Activated CD4-positive, alpha-beta T cell treated with anti-CD3 and anti-CD28 coated beads, Interleukin-2, amount 10 ng/mL, durations not matched to agents 7 days and 5 days (primary cell): ENCODE measurements at regions not wholly inside any gene's neighbourhood (a gene's known extent, or its start where the extent isn't known, plus 50 kb on each side); places are given as distances from the start of the nearest gene placed in this dataset.

Experiments
- CTCF ChIA-PET: fragments of 350-600 bp; sonication (Branson Sonifier 250); formaldehyde crosslinking; loops from one replicate; lab custom pipeline; 2021; ENCODE audit warnings: antibody characterized with exemption; lab: Charles Lee
- POLR2A ChIA-PET: fragments of 350-600 bp; sonication (Branson Sonifier 250); formaldehyde crosslinking; loops from one replicate; lab custom pipeline; 2021; ENCODE audit warnings: antibody characterized with exemption; lab: Charles Lee
- DNase-seq: peaks from one replicate; pipeline ENCODE4 v3.0.0-alpha.2; 2020
- H3K27ac Mint-ChIP-seq: one replicate; pipeline ENCODE4 v1.8.0; 2021; ENCODE audit warnings: mild to moderate bottlenecking, moderate library complexity, mixed read lengths
- H3K27me3 Mint-ChIP-seq: one replicate; pipeline ENCODE4 v1.8.0; 2021; ENCODE audit warnings: mixed read lengths
- H3K36me3 Mint-ChIP-seq: one replicate; pipeline ENCODE4 v1.8.0; 2021; ENCODE audit warnings: low read depth, mixed read lengths
- H3K4me1 Mint-ChIP-seq: one replicate; pipeline ENCODE4 v1.8.0; 2021; ENCODE audit warnings: mixed read lengths
- H3K4me3 Mint-ChIP-seq: one replicate; pipeline ENCODE4 v1.8.0; 2021; ENCODE audit warnings: mild to moderate bottlenecking, moderate library complexity, mixed read lengths
- H3K9me3 Mint-ChIP-seq: one replicate; pipeline ENCODE4 v1.8.0; 2021; ENCODE audit warnings: mixed read lengths

GRCh38 chr2:19787134-19787533 lies 114.6 kb downstream of the TTC32 start:
- no peaks in the 10 kb centered on the region for H3K9me3 Mint-ChIP-seq
- no peak overlapping the region for H3K4me3 Mint-ChIP-seq
- ChIA-PET POLR2A (no interaction called here), CTCF (no interaction called here)
- no peaks in the 10 kb centered on the region for H3K36me3 Mint-ChIP-seq
- H3K4me1 Mint-ChIP-seq: no peaks in the 10 kb centered on the region
- H3K27ac Mint-ChIP-seq: no peak overlapping the region
- H3K27me3 Mint-ChIP-seq: no peaks in the 10 kb centered on the region
- DNase-seq: no peak

GRCh38 chr2:19786408-19787058 lies 115.2 kb downstream of the TTC32 start:
- Mint-ChIP-seq H3K4me1 (no peaks in the 10 kb centered on the region), H3K4me3 (no peak overlapping the region), H3K36me3 (no peaks in the 10 kb centered on the region), H3K27ac (no peak overlapping the region), H3K27me3 (no peaks in the 10 kb centered on the region), H3K9me3 (no peaks in the 10 kb centered on the region)
- CTCF ChIA-PET: no interaction called here
- POLR2A ChIA-PET: no interaction called here
- DNase-seq: no peak

GRCh38 chr2:19785867-19786266 lies 115.9 kb downstream of the TTC32 start:
- CTCF ChIA-PET: no interaction called here
- POLR2A ChIA-PET: no interaction called here
- H3K27ac Mint-ChIP-seq: no peak overlapping the region
- no peaks in the 10 kb centered on the region for H3K27me3 Mint-ChIP-seq
- H3K36me3 Mint-ChIP-seq: no peaks in the 10 kb centered on the region
- no peak overlapping the region for H3K4me3 Mint-ChIP-seq
- H3K9me3 Mint-ChIP-seq: no peaks in the 10 kb centered on the region
- no peaks in the 10 kb centered on the region for H3K4me1 Mint-ChIP-seq
- no peak for DNase-seq

GRCh38 chr2:19785447-19785846 lies 116.3 kb downstream of the TTC32 start:
- ChIA-PET POLR2A (no interaction called here), CTCF (no interaction called here)
- Mint-ChIP-seq H3K27ac (no peak overlapping the region), H3K4me3 (no peak overlapping the region), H3K4me1 (no peaks in the 10 kb centered on the region), H3K27me3 (no peaks in the 10 kb centered on the region), H3K9me3 (no peaks in the 10 kb centered on the region), H3K36me3 (no peaks in the 10 kb centered on the region)
- DNase-seq: no peak

GRCh38 chr2:19784456-19784855 lies 117.3 kb downstream of the TTC32 start:
- no peaks in the 10 kb centered on the region for H3K27me3 Mint-ChIP-seq
- no peaks in the 10 kb centered on the region for H3K4me1 Mint-ChIP-seq
- H3K27ac Mint-ChIP-seq: no peak overlapping the region
- POLR2A ChIA-PET: no interaction called here
- no peaks in the 10 kb centered on the region for H3K9me3 Mint-ChIP-seq
- DNase-seq: no peak
- no peaks in the 10 kb centered on the region for H3K36me3 Mint-ChIP-seq
- H3K4me3 Mint-ChIP-seq: no peak overlapping the region
- CTCF ChIA-PET: no interaction called here

- no peaks in the 10 kb centered on the region for H3K27me3 Mint-ChIP-seq
- CTCF ChIA-PET: no interaction called here
- no peaks in the 10 kb centered on the region for H3K9me3 Mint-ChIP-seq
These were observed 117.8 kb downstream of the TTC32 start for GRCh38 chr2:19783935-19784334.

GRCh38 chr2:19776941-19777514 lies 124.8 kb downstream of the TTC32 start:
- ChIA-PET POLR2A (no interaction called here), CTCF (no interaction called here)
- Mint-ChIP-seq H3K36me3 (no peaks in the 10 kb centered on the region), H3K27ac (no peak overlapping the region), H3K4me3 (no peak overlapping the region), H3K9me3 (no peaks in the 10 kb centered on the region), H3K27me3 (no peaks in the 10 kb centered on the region), H3K4me1 (no peaks in the 10 kb centered on the region)
- no peak for DNase-seq

More at GRCh38 chr2:19783935-19784334, 117.8 kb downstream of the TTC32 start:
- POLR2A ChIA-PET: no interaction called here
- Mint-ChIP-seq H3K4me1 (no peaks in the 10 kb centered on the region), H3K36me3 (no peaks in the 10 kb centered on the region), H3K27ac (no peak overlapping the region), H3K4me3 (no peak overlapping the region)
- DNase-seq: no peak

GRCh38 chr2:19775838-19776237 lies 125.9 kb downstream of the TTC32 start:
- no peak overlapping the region for H3K27ac Mint-ChIP-seq
- DNase-seq: no peak
- H3K27me3 Mint-ChIP-seq: no peaks in the 10 kb centered on the region
- H3K9me3 Mint-ChIP-seq: no peaks in the 10 kb centered on the region
- ChIA-PET CTCF (interaction anchor here (0.7 kb wide), 1 partner anchor 47 kb away, joined by 3 read pairs; no protein-coding TSS in a partner anchor), POLR2A (no interaction called here)
- H3K4me1 Mint-ChIP-seq: no peaks in the 10 kb centered on the region
- no peak overlapping the region for H3K4me3 Mint-ChIP-seq
- H3K36me3 Mint-ChIP-seq: no peaks in the 10 kb centered on the region

GRCh38 chr2:19775315-19775714 lies 126.5 kb downstream of the TTC32 start:
- no peak overlapping the region for H3K27ac Mint-ChIP-seq
- H3K4me1 Mint-ChIP-seq: no peaks in the 10 kb centered on the region
- ChIA-PET CTCF (interaction anchor here (0.7 kb wide), 1 partner anchor 47 kb away, joined by 3 read pairs; no protein-coding TSS in a partner anchor), POLR2A (no interaction called here)
- no peaks in the 10 kb centered on the region for H3K9me3 Mint-ChIP-seq
- no peaks in the 10 kb centered on the region for H3K36me3 Mint-ChIP-seq
- H3K27me3 Mint-ChIP-seq: no peaks in the 10 kb centered on the region
- DNase-seq: no peak
- H3K4me3 Mint-ChIP-seq: no peak overlapping the region

GRCh38 chr2:19774805-19775176 lies 127.0 kb downstream of the TTC32 start:
- POLR2A ChIA-PET: no interaction called here
- no peak overlapping the region for H3K4me3 Mint-ChIP-seq
- no peaks in the 10 kb centered on the region for H3K27me3 Mint-ChIP-seq
- H3K36me3 Mint-ChIP-seq: no peaks in the 10 kb centered on the region
- CTCF ChIA-PET: no interaction called here
- H3K27ac Mint-ChIP-seq: no peak overlapping the region
- H3K9me3 Mint-ChIP-seq: no peaks in the 10 kb centered on the region
- H3K4me1 Mint-ChIP-seq: no peaks in the 10 kb centered on the region
- no peak for DNase-seq

GRCh38 chr2:19772981-19773380 lies 128.8 kb downstream of the TTC32 start:
- ChIA-PET POLR2A (no interaction called here), CTCF (interaction anchor here (0.6 kb wide), 1 partner anchor 968 kb away, joined by 3 read pairs; no protein-coding TSS in a partner anchor)
- DNase-seq: no peak
- no peak overlapping the region for H3K4me3 Mint-ChIP-seq
- H3K9me3 Mint-ChIP-seq: no peaks in the 10 kb centered on the region
- peaks cover 2% of the 10 kb centered on the region for H3K27me3 Mint-ChIP-seq
- no peaks in the 10 kb centered on the region for H3K4me1 Mint-ChIP-seq
- H3K36me3 Mint-ChIP-seq: no peaks in the 10 kb centered on the region
- H3K27ac Mint-ChIP-seq: no peak overlapping the region

GRCh38 chr2:19769513-19769912 lies 132.3 kb downstream of the TTC32 start:
- no peak for DNase-seq
- Mint-ChIP-seq H3K27ac (no peak overlapping the region), H3K9me3 (no peaks in the 10 kb centered on the region), H3K27me3 (peaks cover 8% of the 10 kb centered on the region), H3K36me3 (no peaks in the 10 kb centered on the region), H3K4me1 (no peaks in the 10 kb centered on the region), H3K4me3 (no peak overlapping the region)
- ChIA-PET POLR2A (no interaction called here), CTCF (no interaction called here)

GRCh38 chr2:19767899-19768298 lies 133.9 kb downstream of the TTC32 start:
- no peak for DNase-seq
- Mint-ChIP-seq H3K27me3 (peaks cover 8% of the 10 kb centered on the region), H3K4me1 (no peaks in the 10 kb centered on the region), H3K27ac (no peak overlapping the region), H3K4me3 (no peak overlapping the region), H3K36me3 (no peaks in the 10 kb centered on the region), H3K9me3 (no peaks in the 10 kb centered on the region)
- CTCF ChIA-PET: interaction anchor here (0.7 kb wide), 1 partner anchor 808 kb away, joined by 3 read pairs; no protein-coding TSS in a partner anchor
- POLR2A ChIA-PET: no interaction called here

- no peaks in the 10 kb centered on the region for H3K4me1 Mint-ChIP-seq
- no peaks in the 10 kb centered on the region for H3K9me3 Mint-ChIP-seq
- POLR2A ChIA-PET: no interaction called here
- no peak for DNase-seq
- CTCF ChIA-PET: no interaction called here
- H3K36me3 Mint-ChIP-seq: no peaks in the 10 kb centered on the region
- peaks cover 8% of the 10 kb centered on the region for H3K27me3 Mint-ChIP-seq
- no peak overlapping the region for H3K27ac Mint-ChIP-seq
- H3K4me3 Mint-ChIP-seq: no peak overlapping the region
These were observed 136.8 kb downstream of the TTC32 start for GRCh38 chr2:19764998-19765397.
